Keratinocyte (primary cell): ENCODE measurements at regions not wholly inside any gene's neighbourhood (a gene's known extent, or its start where the extent isn't known, plus 50 kb on each side); places are given as distances from the start of the nearest gene placed in this dataset.

Experiments
- DNase-seq: peaks from one replicate; pipeline ENCODE4 v3.0.0-alpha.2; 2011; ENCODE audit warnings: low read depth, missing footprints, low spot score
- FAIRE-seq: peaks from 2 replicates; lab custom pipeline; 2011; peaks lifted over from hg19 to GRCh38; lab: Jason Lieb, UNC
- H2AFZ ChIP-seq: 2 replicates; pipeline ENCODE4 v1.6.0; 2012; ENCODE audit warnings: low read length, control low read depth, inconsistent platforms; ENCODE audit not compliant: control insufficient read depth
- H3K27ac ChIP-seq: 2 replicates; pipeline ENCODE4 v1.5.1; 2011; ENCODE audit warnings: low read length; ENCODE audit not compliant: control insufficient read depth, insufficient read depth
- H3K27me3 ChIP-seq: 3 replicates; pipeline ENCODE4 v1.6.0; 2011; ENCODE audit warnings: low read length; ENCODE audit not compliant: control insufficient read depth, insufficient read depth; ENCODE audit errors: extremely low read depth
- H3K36me3 ChIP-seq, 2 experiments: 2 replicates in 1 of 2; 3 replicates in 1 of 2; pipeline ENCODE4 v1.5.1; 2011; ENCODE audit warnings: low read length in 2 of 2, mild to moderate bottlenecking in 1 of 2; ENCODE audit not compliant: control insufficient read depth in 2 of 2, insufficient read depth in 2 of 2; ENCODE audit errors: extremely low read depth in 1 of 2
- H3K4me1 ChIP-seq: 3 replicates; pipeline ENCODE4 v1.5.1; 2011; ENCODE audit warnings: low read length; ENCODE audit not compliant: control insufficient read depth, insufficient read depth; ENCODE audit errors: extremely low read depth
- H3K4me2 ChIP-seq: 3 replicates; pipeline ENCODE4 v1.6.0; 2011; ENCODE audit warnings: low read depth, low read length; ENCODE audit not compliant: control insufficient read depth, insufficient read depth; ENCODE audit errors: extremely low read depth
- H3K4me3 ChIP-seq, 3 experiments: fragments of 200-600 bp in 1 of 3; sonication (generic) in 1 of 3; 2 replicates in 2 of 3; 3 replicates in 1 of 3; pipeline ENCODE4 v1.5.1; 2011 to 2016; ENCODE audit warnings: low read length in 3 of 3, mild to moderate bottlenecking in 3 of 3, control low read depth in 2 of 3, inconsistent platforms in 1 of 3, low read depth in 1 of 3, mixed read lengths in 1 of 3, mixed run types in 1 of 3, moderate library complexity in 1 of 3; ENCODE audit not compliant: control insufficient read depth in 2 of 3, insufficient read depth in 2 of 3; ENCODE audit errors: extremely low read depth in 1 of 3
- H3K79me2 ChIP-seq: 2 replicates; pipeline ENCODE4 v1.6.0; 2012; ENCODE audit warnings: low read length; ENCODE audit not compliant: control insufficient read depth, insufficient read depth
- H3K9ac ChIP-seq: 3 replicates; pipeline ENCODE4 v1.6.0; 2011; ENCODE audit warnings: low read length; ENCODE audit not compliant: control insufficient read depth, insufficient read depth; ENCODE audit errors: extremely low read depth
- H3K9me1 ChIP-seq: 3 replicates; pipeline ENCODE4 v1.6.0; 2011; ENCODE audit warnings: low read length; ENCODE audit not compliant: control insufficient read depth, insufficient read depth; ENCODE audit errors: extremely low read depth
- H3K9me3 ChIP-seq: 2 replicates; pipeline ENCODE4 v1.5.1; 2012; ENCODE audit warnings: low read depth, low read length; ENCODE audit not compliant: control insufficient read depth
- H4K20me1 ChIP-seq: 3 replicates; pipeline ENCODE4 v1.6.0; 2011; ENCODE audit warnings: low read length; ENCODE audit not compliant: control insufficient read depth, insufficient read depth; ENCODE audit errors: extremely low read depth
- CTCF ChIP-seq, 3 experiments: IDR thresholded peaks in 1 of 3; conservative IDR thresholded peaks in 1 of 3; optimal IDR thresholded peaks in 1 of 3; 2 replicates in 2 of 3; 3 replicates in 1 of 3; pipeline versions ENCODE3 to v1.5.1; 2011; ENCODE audit warnings: low read length in 3 of 3, mild to moderate bottlenecking in 3 of 3, moderate library complexity in 2 of 3, control low read depth in 1 of 3, inconsistent platforms in 1 of 3; ENCODE audit not compliant: insufficient read depth in 2 of 3; ENCODE audit errors: extremely low read depth in 1 of 3
- EZH2 ChIP-seq: IDR thresholded peaks from one replicate; pipeline ENCODE4 v1.6.1; 2012; ENCODE audit warnings: inconsistent platforms, mild to moderate bottlenecking, low read length, moderate library complexity
- dilution Hi-C: fragments of 300-500 bp; cut with MboI; formaldehyde crosslinking; loops from one replicate; pipeline ENCODE4 v1.7.0; 2020; ENCODE audit warnings: low sequenced_read_pairs; ENCODE audit not compliant: extremely low pct_ligation_motif_present

- Histone ChIP-seq H3K4me2 (no peak overlapping the region), H3K4me1 (peaks cover 22% of the 10 kb centered on the region)
These were observed 344.3 kb downstream of the AASDHPPT start for GRCh38 chr11:106421676-106422292.

GRCh38 chr11:106422583-106422982 is 345.1 kb downstream of the AASDHPPT start:
- Histone ChIP-seq H3K36me3 (no peaks in the 10 kb centered on the region), H3K9me3 (no peaks in the 10 kb centered on the region), H3K4me3 (no peak overlapping the region), H3K9ac (no peak overlapping the region), H3K4me2 (no peak overlapping the region), H4K20me1 (no peaks in the 10 kb centered on the region), H3K79me2 (no peaks in the 10 kb centered on the region), H3K9me1 (no peaks in the 10 kb centered on the region), H3K27me3 (no peaks in the 10 kb centered on the region), H2AFZ (no peak overlapping the region), H3K4me1 (peaks cover 22% of the 10 kb centered on the region), H3K27ac (no peak overlapping the region)
- TF ChIP-seq CTCF (optimal IDR thresholded peaks at IDR 0.05 in 1 of 3, IDR thresholded peaks at IDR 0.05 in 1 of 3, conservative IDR thresholded peaks at IDR 0.05 in 1 of 3; ENCODE audit: extremely low read depth in 1 of 3, insufficient read depth in 2 of 3, low read length in 3 of 3) (no peak), EZH2 (no peak)
- dilution Hi-C loops = no loop called here
- FAIRE-seq = no peak
- no peak for DNase-seq

More at GRCh38 chr11:106421676-106422292, 344.3 kb downstream of the AASDHPPT start:
- H3K27me3 ChIP-seq = no peaks in the 10 kb centered on the region
- dilution Hi-C loops = no loop called here
- no peaks in the 10 kb centered on the region for H3K9me1 ChIP-seq
- TF ChIP-seq EZH2 (no peak), CTCF (optimal IDR thresholded peaks at IDR 0.05 in 1 of 3, IDR thresholded peaks at IDR 0.05 in 1 of 3, conservative IDR thresholded peaks at IDR 0.05 in 1 of 3; ENCODE audit: extremely low read depth in 1 of 3, insufficient read depth in 2 of 3, low read length in 3 of 3) (no peak)
- no peak overlapping the region for H3K9ac ChIP-seq
- H3K9me3 ChIP-seq = no peaks in the 10 kb centered on the region
- no peaks in the 10 kb centered on the region for H4K20me1 ChIP-seq
- FAIRE-seq (no peak), DNase-seq (no peak)
- H3K4me3 ChIP-seq = no peak overlapping the region
- H3K27ac ChIP-seq = no peak overlapping the region
- no peaks in the 10 kb centered on the region for H3K79me2 ChIP-seq
- no peaks in the 10 kb centered on the region for H3K36me3 ChIP-seq
- no peak overlapping the region for H2AFZ ChIP-seq
